ENCODE measurements at regions not wholly inside any gene's neighbourhood (a gene's known extent, or its start where the extent isn't known, plus 50 kb on each side); places are given as distances from the start of the nearest gene placed in this dataset.

- H2AFZ ChIP-seq (ENCODE audit: low read length): no peak overlapping the region
Observed at GRCh38 chr9:87270848-87271234, 226.8 kb upstream of the DAPK1 start.

GRCh38 chr9:87271696-87272477 lies 225.8 kb upstream of the DAPK1 start:
- no peaks in the 10 kb centered on the region for H4K20me1 ChIP-seq (ENCODE audit: insufficient read depth, low read length)
- no peak for DNase-seq (ENCODE audit: insufficient read length, low spot score, missing footprints)
- no peaks in the 10 kb centered on the region for H3K79me2 ChIP-seq (ENCODE audit: insufficient read depth, low read length)
- peak overlapping the region; percentile 87 for H3K27ac ChIP-seq (ENCODE audit: low read depth, low read length)
- TF ChIP-seq CTCF (IDR thresholded peaks at IDR 0.05; ENCODE audit: extremely low read depth, low read depth, low read length): no peak
- H3K27me3 ChIP-seq (ENCODE audit: insufficient read depth, low read length): no peaks in the 10 kb centered on the region
- no peaks in the 10 kb centered on the region for H3K9me3 ChIP-seq (ENCODE audit: low read depth, low read length)
- H3K4me3 ChIP-seq (ENCODE audit: insufficient read depth, low read length): no peak overlapping the region
- H2AFZ ChIP-seq (ENCODE audit: low read length): peak overlapping the region; percentile 16
- H3K36me3 ChIP-seq (ENCODE audit: insufficient read depth, low read length): no peaks in the 10 kb centered on the region
- H3K4me2 ChIP-seq (ENCODE audit: insufficient read depth, low read length): no peak overlapping the region
- peaks cover 56% of the 10 kb centered on the region for H3K4me1 ChIP-seq (ENCODE audit: insufficient read depth, low read length)

More at GRCh38 chr9:87270848-87271234, 226.8 kb upstream of the DAPK1 start:
- peaks cover 47% of the 10 kb centered on the region for H3K4me1 ChIP-seq (ENCODE audit: insufficient read depth, low read length)
- peak overlapping the region; percentile 55 for H3K4me2 ChIP-seq (ENCODE audit: insufficient read depth, low read length)
- no peaks in the 10 kb centered on the region for H4K20me1 ChIP-seq (ENCODE audit: insufficient read depth, low read length)
- DNase-seq (ENCODE audit: insufficient read length, low spot score, missing footprints): no peak
- peak overlapping the region; percentile 87 for H3K27ac ChIP-seq (ENCODE audit: low read depth, low read length)
- no peaks in the 10 kb centered on the region for H3K27me3 ChIP-seq (ENCODE audit: insufficient read depth, low read length)
- H3K4me3 ChIP-seq (ENCODE audit: insufficient read depth, low read length): peak overlapping the region; percentile 14
- H3K9me3 ChIP-seq (ENCODE audit: low read depth, low read length): no peaks in the 10 kb centered on the region
- H3K36me3 ChIP-seq (ENCODE audit: insufficient read depth, low read length): no peaks in the 10 kb centered on the region
- no peaks in the 10 kb centered on the region for H3K79me2 ChIP-seq (ENCODE audit: insufficient read depth, low read length)
- no peak for TF ChIP-seq CTCF (IDR thresholded peaks at IDR 0.05; ENCODE audit: extremely low read depth, low read depth, low read length)

GRCh38 chr9:87275047-87275725 lies 222.5 kb upstream of the DAPK1 start:
- Histone ChIP-seq H3K9me3 (ENCODE audit: low read depth, low read length) (no peaks in the 10 kb centered on the region), H3K4me1 (ENCODE audit: insufficient read depth, low read length) (peaks cover 63% of the 10 kb centered on the region), H4K20me1 (ENCODE audit: insufficient read depth, low read length) (no peaks in the 10 kb centered on the region), H3K4me2 (ENCODE audit: insufficient read depth, low read length) (peak overlapping the region; percentile 9), H3K36me3 (ENCODE audit: insufficient read depth, low read length) (no peaks in the 10 kb centered on the region), H2AFZ (ENCODE audit: low read length) (peak overlapping the region; percentile 73), H3K27me3 (ENCODE audit: insufficient read depth, low read length) (no peaks in the 10 kb centered on the region), H3K27ac (ENCODE audit: low read depth, low read length) (peak overlapping the region; percentile 54), H3K79me2 (ENCODE audit: insufficient read depth, low read length) (no peaks in the 10 kb centered on the region), H3K4me3 (ENCODE audit: insufficient read depth, low read length) (no peak overlapping the region)
- no peak for DNase-seq (ENCODE audit: insufficient read length, low spot score, missing footprints)
- TF ChIP-seq CTCF (IDR thresholded peaks at IDR 0.05; ENCODE audit: extremely low read depth, low read depth, low read length): no peak

- peaks cover 57% of the 10 kb centered on the region for H3K4me1 ChIP-seq (ENCODE audit: insufficient read depth, low read length)
- no peaks in the 10 kb centered on the region for H3K36me3 ChIP-seq (ENCODE audit: insufficient read depth, low read length)
- H3K79me2 ChIP-seq (ENCODE audit: insufficient read depth, low read length): no peaks in the 10 kb centered on the region
- no peak overlapping the region for H2AFZ ChIP-seq (ENCODE audit: low read length)
- no peak for TF ChIP-seq CTCF (IDR thresholded peaks at IDR 0.05; ENCODE audit: extremely low read depth, low read depth, low read length)
- no peak overlapping the region for H3K4me3 ChIP-seq (ENCODE audit: insufficient read depth, low read length)
- H3K9me3 ChIP-seq (ENCODE audit: low read depth, low read length): no peaks in the 10 kb centered on the region
- H4K20me1 ChIP-seq (ENCODE audit: insufficient read depth, low read length): no peaks in the 10 kb centered on the region
- H3K27ac ChIP-seq (ENCODE audit: low read depth, low read length): peak overlapping the region; percentile 95
- peak; percentile 78 for DNase-seq (ENCODE audit: insufficient read length, low spot score, missing footprints)
- H3K27me3 ChIP-seq (ENCODE audit: insufficient read depth, low read length): no peaks in the 10 kb centered on the region
- H3K4me2 ChIP-seq (ENCODE audit: insufficient read depth, low read length): peak overlapping the region; percentile 73
Observed at GRCh38 chr9:87276327-87276841, 221.3 kb upstream of the DAPK1 start.

Measured in osteoblast (primary cell).